SU-DHL-6 (cell line): ENCODE measurements at regions not wholly inside any gene's neighbourhood (a gene's known extent, or its start where the extent isn't known, plus 50 kb on each side); places are given as distances from the start of the nearest gene placed in this dataset.

Source experiments
- EZH2phosphoT487 ChIP-seq: fragments of 200-600 bp; sonication (generic), shearing (Covaris generic); conservative IDR thresholded peaks from 2 replicates; pipeline ENCODE4 v1.6.1; 2018; ENCODE audit warnings: mild to moderate bottlenecking, antibody characterized with exemption, low read length, moderate library complexity, mixed read lengths
- TF ChIP-seq, protein P1 (sequence below): fragments of 200-600 bp; sonication (generic); IDR thresholded peaks from one replicate; pipeline ENCODE4 v1.5.1; 2017; ENCODE audit warnings: antibody characterized with exemption, mild to moderate bottlenecking, low read length, moderate library complexity; ENCODE audit not compliant: insufficient read depth, poor library complexity, severe bottlenecking

DNA sequence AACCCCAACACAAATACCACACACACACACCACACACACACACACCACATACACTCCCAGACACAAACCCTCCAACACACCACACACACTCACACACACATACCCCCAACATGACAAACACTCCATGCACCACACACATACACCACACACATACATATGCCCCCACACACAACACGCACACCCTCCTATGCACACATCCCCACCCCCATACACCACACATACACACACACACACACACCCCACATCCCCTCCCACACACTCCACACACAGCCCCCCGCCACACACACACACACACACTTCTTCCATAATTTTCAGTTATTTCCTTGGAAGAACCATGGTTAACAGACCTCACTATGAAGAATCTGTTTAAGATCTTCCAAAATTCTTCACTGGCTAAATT is 173.5 kb upstream of the KCNIP4 start:
- TF ChIP-seq, protein P1, sequence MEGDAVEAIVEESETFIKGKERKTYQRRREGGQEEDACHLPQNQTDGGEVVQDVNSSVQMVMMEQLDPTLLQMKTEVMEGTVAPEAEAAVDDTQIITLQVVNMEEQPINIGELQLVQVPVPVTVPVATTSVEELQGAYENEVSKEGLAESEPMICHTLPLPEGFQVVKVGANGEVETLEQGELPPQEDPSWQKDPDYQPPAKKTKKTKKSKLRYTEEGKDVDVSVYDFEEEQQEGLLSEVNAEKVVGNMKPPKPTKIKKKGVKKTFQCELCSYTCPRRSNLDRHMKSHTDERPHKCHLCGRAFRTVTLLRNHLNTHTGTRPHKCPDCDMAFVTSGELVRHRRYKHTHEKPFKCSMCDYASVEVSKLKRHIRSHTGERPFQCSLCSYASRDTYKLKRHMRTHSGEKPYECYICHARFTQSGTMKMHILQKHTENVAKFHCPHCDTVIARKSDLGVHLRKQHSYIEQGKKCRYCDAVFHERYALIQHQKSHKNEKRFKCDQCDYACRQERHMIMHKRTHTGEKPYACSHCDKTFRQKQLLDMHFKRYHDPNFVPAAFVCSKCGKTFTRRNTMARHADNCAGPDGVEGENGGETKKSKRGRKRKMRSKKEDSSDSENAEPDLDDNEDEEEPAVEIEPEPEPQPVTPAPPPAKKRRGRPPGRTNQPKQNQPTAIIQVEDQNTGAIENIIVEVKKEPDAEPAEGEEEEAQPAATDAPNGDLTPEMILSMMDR, result no peak
- TF ChIP-seq EZH2phosphoT487, result no peak
